Trophoblast cell (in vitro differentiated cells and primary cell): ENCODE measurements at regions not wholly inside any gene's neighbourhood (a gene's known extent, or its start where the extent isn't known, plus 50 kb on each side); places are given as distances from the start of the nearest gene placed in this dataset.
A peak's percentile ranks its signal among the peaks of the same experiment; 100 is the strongest.

Experiments
- DNase-seq, 2 donors: peaks; one replicate each; pipeline ENCODE4 v3.0.0-alpha.2; 2016
- H2AFZ ChIP-seq: 2 replicates; pipeline ENCODE4 v1.6.1; 2013; ENCODE audit warnings: low read length, moderate library complexity, mild to moderate bottlenecking; ENCODE audit not compliant: insufficient read depth, poor library complexity
- H2AK5ac ChIP-seq: 2 replicates; pipeline ENCODE4 v1.6.1; 2013; ENCODE audit warnings: mild to moderate bottlenecking, low read length
- H2BK120ac ChIP-seq: 2 replicates; pipeline ENCODE4 v1.6.1; 2013; ENCODE audit warnings: low read length, mild to moderate bottlenecking, moderate library complexity; ENCODE audit not compliant: insufficient read depth, poor library complexity
- H2BK12ac ChIP-seq: 2 replicates; pipeline ENCODE4 v1.6.1; 2013; ENCODE audit warnings: mild to moderate bottlenecking, low read length, moderate library complexity
- H2BK5ac ChIP-seq: 2 replicates; pipeline ENCODE4 v1.6.1; 2013; ENCODE audit warnings: low read length, low read depth, moderate library complexity, mild to moderate bottlenecking; ENCODE audit not compliant: poor library complexity
- H3K14ac ChIP-seq: 2 replicates; pipeline ENCODE4 v1.6.1; 2013; ENCODE audit warnings: mild to moderate bottlenecking, low read length
- H3K18ac ChIP-seq: 2 replicates; pipeline ENCODE4 v1.6.1; 2013; ENCODE audit warnings: mild to moderate bottlenecking, low read length
- H3K23ac ChIP-seq: 2 replicates; pipeline ENCODE4 v1.6.1; 2013; ENCODE audit warnings: low read length
- H3K27ac ChIP-seq: 2 replicates; pipeline ENCODE4 v1.5.1; 2013; ENCODE audit warnings: low read depth, mild to moderate bottlenecking, inconsistent platforms, low read length, moderate library complexity
- H3K27me3 ChIP-seq: 2 replicates; pipeline ENCODE4 v1.6.1; 2013; ENCODE audit warnings: inconsistent platforms, mild to moderate bottlenecking, low read length, moderate library complexity; ENCODE audit not compliant: insufficient read depth
- H3K36me3 ChIP-seq, 2 experiments: 1 replicate in 1 of 2; 2 replicates in 1 of 2; pipeline ENCODE4 v1.6.1; 2013; ENCODE audit warnings: low read length in 2 of 2, mild to moderate bottlenecking in 2 of 2, moderate library complexity in 1 of 2; ENCODE audit not compliant: insufficient read depth in 2 of 2, control insufficient read depth in 1 of 2
- H3K4ac ChIP-seq: 2 replicates; pipeline ENCODE4 v1.6.1; 2013; ENCODE audit warnings: low read depth, mild to moderate bottlenecking, low read length, moderate library complexity
- H3K4me1 ChIP-seq, 2 experiments: 1 replicate in 1 of 2; 2 replicates in 1 of 2; pipeline ENCODE4 v1.6.1; 2013; ENCODE audit warnings: low read length in 2 of 2, mild to moderate bottlenecking in 2 of 2, moderate library complexity in 1 of 2; ENCODE audit not compliant: insufficient read depth in 2 of 2, control insufficient read depth in 1 of 2
- H3K4me2 ChIP-seq: 2 replicates; pipeline ENCODE4 v1.6.1; 2013; ENCODE audit warnings: inconsistent platforms, mild to moderate bottlenecking, low read length, moderate library complexity
- H3K4me3 ChIP-seq: 2 replicates; pipeline ENCODE4 v1.5.1; 2013; ENCODE audit warnings: mild to moderate bottlenecking, low read depth, low read length, inconsistent platforms
- H3K79me1 ChIP-seq: one replicate; pipeline ENCODE4 v1.6.1; 2013; ENCODE audit warnings: low read length
- H3K79me2 ChIP-seq: 2 replicates; pipeline ENCODE4 v1.6.1; 2013; ENCODE audit warnings: low read length, mild to moderate bottlenecking; ENCODE audit not compliant: control insufficient read depth, insufficient read depth, poor library complexity
- H3K9ac ChIP-seq: 2 replicates; pipeline ENCODE4 v1.6.1; 2013; ENCODE audit warnings: mild to moderate bottlenecking, low read length
- H3K9me3 ChIP-seq: 2 replicates; pipeline ENCODE4 v1.6.1; 2013; ENCODE audit warnings: low read depth, mild to moderate bottlenecking, control low read depth, inconsistent platforms, low read length; ENCODE audit not compliant: insufficient read depth
- H4K12ac ChIP-seq: 2 replicates; pipeline ENCODE4 v1.6.1; 2013; ENCODE audit warnings: low read depth, mild to moderate bottlenecking, low read length, moderate library complexity
- H4K8ac ChIP-seq: 2 replicates; pipeline ENCODE4 v1.6.1; 2013; ENCODE audit warnings: low read depth, mild to moderate bottlenecking, low read length, moderate library complexity
- H4K91ac ChIP-seq: one replicate; pipeline ENCODE4 v1.6.1; 2013; ENCODE audit warnings: low read depth, mild to moderate bottlenecking, low read length, moderate library complexity
- WGBS: extraction: QIAGEN DNeasy Blood & Tissue Kit; methylation state at CpG from one replicate; pipeline ENCODE4 v1.1.7; 2013; ENCODE audit warnings: missing lambda C conversion rate; ENCODE audit not compliant: insufficient read length, insufficient coverage; ENCODE audit errors: extremely low coverage; 5-methylcytosine and 5-hydroxymethylcytosine counted together

GRCh38 chr5:68352166-68352565 lies 136.6 kb downstream of the PIK3R1 start:
- Histone ChIP-seq H3K4ac (no peak overlapping the region), H3K27ac (no peak overlapping the region), H3K36me3 (no peaks in the 10 kb centered on the region), H3K4me2 (no peak overlapping the region), H2AK5ac (no peak overlapping the region), H3K9me3 (peaks cover 3% of the 10 kb centered on the region), H2BK5ac (no peak overlapping the region), H3K4me3 (no peak overlapping the region), H3K23ac (no peak overlapping the region), H4K8ac (no peak overlapping the region), H4K12ac (no peak overlapping the region), H3K14ac (no peak overlapping the region), H2BK12ac (no peak overlapping the region), H3K79me2 (no peaks in the 10 kb centered on the region), H3K4me1 (no peaks in the 10 kb centered on the region), H2AFZ (no peak overlapping the region), H3K9ac (no peak overlapping the region), H3K79me1 (peaks cover 2% of the 10 kb centered on the region), H4K91ac (no peak overlapping the region), H3K18ac (no peak overlapping the region), H3K27me3 (no peaks in the 10 kb centered on the region), H2BK120ac (no peak overlapping the region)
- no CpG with 5 or more reads among the region's 3 CpGs for WGBS
- no peak for DNase-seq

- H3K27me3 ChIP-seq: no peaks in the 10 kb centered on the region
- no peaks in the 10 kb centered on the region for H3K36me3 ChIP-seq
- H3K4me3 ChIP-seq: no peak overlapping the region
- H2BK5ac ChIP-seq: no peak overlapping the region
- H4K8ac ChIP-seq: no peak overlapping the region
- H3K9me3 ChIP-seq: peaks cover 2% of the 10 kb centered on the region
- no peak overlapping the region for H4K91ac ChIP-seq
- no peak overlapping the region for H3K27ac ChIP-seq
- H2AK5ac ChIP-seq: no peak overlapping the region
- DNase-seq: no peak
- peaks cover 2% of the 10 kb centered on the region for H3K79me1 ChIP-seq
- no peak overlapping the region for H3K4ac ChIP-seq
- no peak overlapping the region for H3K9ac ChIP-seq
- H3K4me1 ChIP-seq: no peaks in the 10 kb centered on the region
- H2AFZ ChIP-seq: no peak overlapping the region
- H2BK120ac ChIP-seq: no peak overlapping the region
- H4K12ac ChIP-seq: no peak overlapping the region
- no peak overlapping the region for H3K18ac ChIP-seq
- H3K4me2 ChIP-seq: no peak overlapping the region
- H2BK12ac ChIP-seq: no peak overlapping the region
- H3K23ac ChIP-seq: no peak overlapping the region
- H3K79me2 ChIP-seq: no peaks in the 10 kb centered on the region
- WGBS: no CpG with 5 or more reads among the region's 5 CpGs
- no peak overlapping the region for H3K14ac ChIP-seq
These were observed 138.0 kb downstream of the PIK3R1 start for GRCh38 chr5:68353605-68354004.

GRCh38 chr5:68354315-68354714 lies 138.8 kb downstream of the PIK3R1 start:
- no peaks in the 10 kb centered on the region for H3K4me1 ChIP-seq
- H2BK12ac ChIP-seq: no peak overlapping the region
- no CpG with 5 or more reads among the region's 5 CpGs for WGBS
- H2BK5ac ChIP-seq: no peak overlapping the region
- no peak overlapping the region for H4K91ac ChIP-seq
- no peak overlapping the region for H3K23ac ChIP-seq
- no peak overlapping the region for H4K12ac ChIP-seq
- H3K79me1 ChIP-seq: peaks cover 2% of the 10 kb centered on the region
- no peak overlapping the region for H3K18ac ChIP-seq
- peak overlapping the region; percentile 39 for H2AK5ac ChIP-seq
- no peaks in the 10 kb centered on the region for H3K9me3 ChIP-seq
- H3K9ac ChIP-seq: no peak overlapping the region
- no peaks in the 10 kb centered on the region for H3K36me3 ChIP-seq
- no peak overlapping the region for H3K4me3 ChIP-seq
- DNase-seq: no peak
- no peak overlapping the region for H4K8ac ChIP-seq
- no peaks in the 10 kb centered on the region for H3K27me3 ChIP-seq
- no peak overlapping the region for H3K4me2 ChIP-seq
- H3K27ac ChIP-seq: no peak overlapping the region
- no peak overlapping the region for H2AFZ ChIP-seq
- H3K79me2 ChIP-seq: no peaks in the 10 kb centered on the region
- no peak overlapping the region for H3K4ac ChIP-seq
- H3K14ac ChIP-seq: peak overlapping the region; percentile 4
- no peak overlapping the region for H2BK120ac ChIP-seq

- Histone ChIP-seq H3K4me2 (no peak overlapping the region), H3K36me3 (no peaks in the 10 kb centered on the region), H2BK12ac (no peak overlapping the region), H3K18ac (no peak overlapping the region), H3K27me3 (no peaks in the 10 kb centered on the region), H2BK5ac (no peak overlapping the region), H3K27ac (no peak overlapping the region), H2BK120ac (no peak overlapping the region), H3K14ac (no peak overlapping the region), H3K23ac (no peak overlapping the region), H3K9ac (no peak overlapping the region), H4K8ac (no peak overlapping the region), H3K4me3 (no peak overlapping the region), H3K9me3 (no peaks in the 10 kb centered on the region), H3K4ac (no peak overlapping the region), H3K79me1 (peaks cover 2% of the 10 kb centered on the region), H3K4me1 (no peaks in the 10 kb centered on the region), H3K79me2 (no peaks in the 10 kb centered on the region), H2AFZ (no peak overlapping the region), H4K91ac (no peak overlapping the region), H4K12ac (no peak overlapping the region), H2AK5ac (no peak overlapping the region)
- no peak for DNase-seq
- no CpG with 5 or more reads among the region's 6 CpGs for WGBS
These were observed 140.7 kb downstream of the PIK3R1 start for GRCh38 chr5:68356216-68356615.
